ENCODE measurements at regions not wholly inside any gene's neighbourhood (a gene's known extent, or its start where the extent isn't known, plus 50 kb on each side); places are given as distances from the start of the nearest gene placed in this dataset.

DNA sequence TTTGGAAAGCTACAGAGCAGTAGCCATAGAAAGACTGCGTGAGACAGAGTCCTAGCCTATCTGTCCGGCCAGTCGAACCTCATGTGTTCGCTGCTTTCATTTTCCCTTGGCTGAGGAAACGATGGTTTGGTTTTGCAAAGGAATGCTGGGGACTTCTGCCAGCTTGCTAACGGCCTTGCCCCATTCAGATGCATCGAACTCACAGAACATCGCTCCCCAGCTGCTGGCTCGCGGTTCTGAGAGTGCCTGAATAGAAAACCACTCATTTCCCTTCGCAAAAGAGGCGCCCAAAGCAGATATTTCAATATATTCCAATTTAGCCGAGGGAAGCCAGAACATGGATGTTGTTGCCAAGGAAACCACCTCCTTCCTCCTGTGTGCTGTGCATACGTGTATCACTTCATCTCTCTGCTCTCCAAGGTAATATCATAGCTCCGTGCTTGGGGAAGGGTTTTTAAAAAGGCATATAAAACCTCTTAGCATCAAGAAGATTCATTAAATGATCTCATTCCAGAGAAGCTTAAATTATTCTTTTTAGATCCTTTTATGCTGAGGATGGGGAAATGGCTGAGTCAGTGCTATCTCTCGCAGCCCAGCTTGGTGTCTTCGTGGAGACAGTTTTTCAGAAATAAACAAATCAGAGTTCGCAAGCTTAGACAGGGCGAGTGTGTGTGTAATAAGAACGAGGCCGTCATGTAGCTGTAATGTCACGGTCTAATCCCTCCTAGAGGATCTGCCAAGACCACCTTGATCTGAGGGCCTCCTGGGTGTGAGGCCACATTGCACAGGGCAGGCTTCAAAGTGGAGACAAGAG lies 215.2 kb downstream of the RPS24 start:
- no TSS peak for BruUV-seq (replicated peaks)
- Histone ChIP-seq H3K27ac (no peak overlapping the region), H3K4me2 (no peak overlapping the region), H3K36me3 (ENCODE audit: low read depth) (no peaks in the 10 kb centered on the region), H3K9me3 (ENCODE audit: insufficient read depth, low read depth) (no peaks in the 10 kb centered on the region), H4K20me1 (ENCODE audit: insufficient read depth) (no peaks in the 10 kb centered on the region), H3K4me3 (no peak overlapping the region), H3K9me2 (ENCODE audit: insufficient read depth) (no peaks in the 10 kb centered on the region), H3F3A (ENCODE audit: insufficient read depth, low read depth) (no peaks in the 10 kb centered on the region), H2AFZ (no peak overlapping the region), H3K27me3 (ENCODE audit: insufficient read depth, low read depth) (no peaks in the 10 kb centered on the region), H3K4me1 (replicated peaks; ENCODE audit: insufficient read depth) (no peaks in the 10 kb centered on the region), H3K79me2 (ENCODE audit: low read depth) (no peaks in the 10 kb centered on the region)
- no peak for TF ChIP-seq EZH2 (IDR thresholded peaks at IDR 0.05; ENCODE audit: low read depth)
- TF ChIP-seq, protein P1, sequence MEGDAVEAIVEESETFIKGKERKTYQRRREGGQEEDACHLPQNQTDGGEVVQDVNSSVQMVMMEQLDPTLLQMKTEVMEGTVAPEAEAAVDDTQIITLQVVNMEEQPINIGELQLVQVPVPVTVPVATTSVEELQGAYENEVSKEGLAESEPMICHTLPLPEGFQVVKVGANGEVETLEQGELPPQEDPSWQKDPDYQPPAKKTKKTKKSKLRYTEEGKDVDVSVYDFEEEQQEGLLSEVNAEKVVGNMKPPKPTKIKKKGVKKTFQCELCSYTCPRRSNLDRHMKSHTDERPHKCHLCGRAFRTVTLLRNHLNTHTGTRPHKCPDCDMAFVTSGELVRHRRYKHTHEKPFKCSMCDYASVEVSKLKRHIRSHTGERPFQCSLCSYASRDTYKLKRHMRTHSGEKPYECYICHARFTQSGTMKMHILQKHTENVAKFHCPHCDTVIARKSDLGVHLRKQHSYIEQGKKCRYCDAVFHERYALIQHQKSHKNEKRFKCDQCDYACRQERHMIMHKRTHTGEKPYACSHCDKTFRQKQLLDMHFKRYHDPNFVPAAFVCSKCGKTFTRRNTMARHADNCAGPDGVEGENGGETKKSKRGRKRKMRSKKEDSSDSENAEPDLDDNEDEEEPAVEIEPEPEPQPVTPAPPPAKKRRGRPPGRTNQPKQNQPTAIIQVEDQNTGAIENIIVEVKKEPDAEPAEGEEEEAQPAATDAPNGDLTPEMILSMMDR (conservative IDR thresholded peaks at IDR 0.05) = no peak
- CTCF ChIA-PET = no interaction called here
- no peak for DNase-seq
- intact Hi-C loops (cut with micrococcal nuclease; ENCODE audit: unreplicated experiment) = no loop called here
- POLR2A ChIA-PET (ENCODE audit: unreplicated experiment) = no interaction called here

DNA sequence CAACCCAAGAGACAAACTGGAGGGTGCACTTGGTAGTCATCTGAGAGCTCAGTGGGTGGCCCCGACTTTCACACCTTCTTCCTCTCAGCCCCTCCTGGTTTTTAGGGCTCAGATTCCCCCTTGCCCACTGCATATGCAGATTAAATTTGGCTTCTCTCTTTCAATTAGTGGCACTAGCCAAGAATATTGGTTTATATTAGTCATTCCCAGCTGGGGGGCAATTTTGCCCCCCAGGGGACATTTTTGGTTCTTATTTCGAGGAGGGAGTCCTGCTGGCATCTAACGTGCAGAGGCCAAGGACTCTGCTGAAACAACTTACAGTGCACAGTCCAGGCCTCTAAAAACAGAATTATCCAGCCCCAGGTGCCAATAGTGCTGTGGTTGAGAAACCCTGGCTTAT lies 216.0 kb downstream of the RPS24 start:
- BruUV-seq (replicated peaks) = no TSS peak
- H2AFZ ChIP-seq = no peak overlapping the region

DNA sequence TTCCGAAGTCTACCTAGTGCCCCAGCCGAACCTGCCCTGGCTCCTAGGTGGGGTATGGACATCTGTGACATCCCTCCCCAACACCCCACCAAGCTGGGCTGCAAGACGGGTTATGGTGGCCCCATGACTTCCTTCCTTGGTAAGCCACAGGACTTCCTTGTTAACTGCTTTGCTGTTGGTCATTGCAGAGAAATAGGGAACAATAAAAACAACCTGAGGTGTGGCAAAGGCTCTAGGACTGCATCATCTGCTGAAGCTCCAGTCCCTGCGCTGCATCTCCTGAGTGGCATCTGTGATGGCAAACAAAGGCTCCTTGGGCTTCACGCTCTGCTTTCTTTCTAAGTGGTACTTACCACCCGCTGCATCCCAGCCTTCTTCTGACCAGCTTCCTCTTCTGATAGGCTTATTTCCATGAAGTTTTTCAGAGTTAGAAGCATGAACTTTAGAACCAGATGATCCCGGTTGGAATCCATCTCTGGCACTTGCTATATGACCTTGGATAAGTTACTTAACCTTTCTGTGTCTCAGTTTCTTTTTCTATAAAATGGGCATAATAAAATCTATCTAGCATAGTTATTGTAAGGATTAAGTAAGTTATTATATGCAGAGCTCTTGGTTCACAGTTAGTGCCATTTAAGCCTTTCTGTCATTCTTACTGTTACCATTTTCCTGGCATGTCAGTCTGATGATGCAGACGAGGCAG lies 216.8 kb downstream of the RPS24 start:
- CTCF ChIA-PET = no interaction called here
- DNase-seq = no peak
- Histone ChIP-seq H3F3A (ENCODE audit: insufficient read depth, low read depth) (peaks cover under 1% of the 10 kb centered on the region; the same call in 1 of the 2 replicates), H3K4me1 (replicated peaks; ENCODE audit: insufficient read depth) (peaks cover 4% of the 10 kb centered on the region), H3K36me3 (ENCODE audit: low read depth) (no peaks in the 10 kb centered on the region), H4K20me1 (ENCODE audit: insufficient read depth) (no peaks in the 10 kb centered on the region), H3K27ac (no peak overlapping the region), H3K9me2 (ENCODE audit: insufficient read depth) (no peaks in the 10 kb centered on the region), H3K9me3 (ENCODE audit: insufficient read depth, low read depth) (no peaks in the 10 kb centered on the region; the same call in 1 of the 2 replicates), H3K4me3 (no peak overlapping the region), H3K27me3 (ENCODE audit: insufficient read depth, low read depth) (no peaks in the 10 kb centered on the region), H2AFZ (no peak overlapping the region), H3K79me2 (ENCODE audit: low read depth) (no peaks in the 10 kb centered on the region), H3K4me2 (no peak overlapping the region)
- POLR2A ChIA-PET (ENCODE audit: unreplicated experiment) = no interaction called here
- intact Hi-C loops (cut with micrococcal nuclease; ENCODE audit: unreplicated experiment) = no loop called here
- BruUV-seq (replicated peaks) = no TSS peak
- TF ChIP-seq, protein P1 (conservative IDR thresholded peaks at IDR 0.05) = no peak
- no peak for TF ChIP-seq EZH2 (IDR thresholded peaks at IDR 0.05; ENCODE audit: low read depth)

More for the DNA sequence above, 216.0 kb downstream of the RPS24 start:
- H3K79me2 ChIP-seq (ENCODE audit: low read depth) = no peaks in the 10 kb centered on the region
- no peaks in the 10 kb centered on the region for H3K9me2 ChIP-seq (ENCODE audit: insufficient read depth)
- no peaks in the 10 kb centered on the region for H3K9me3 ChIP-seq (ENCODE audit: insufficient read depth, low read depth)
- intact Hi-C loops (cut with micrococcal nuclease; ENCODE audit: unreplicated experiment) = no loop called here
- DNase-seq = no peak
- no peaks in the 10 kb centered on the region for H3F3A ChIP-seq (ENCODE audit: insufficient read depth, low read depth)
- H3K27me3 ChIP-seq (ENCODE audit: insufficient read depth, low read depth) = no peaks in the 10 kb centered on the region
- ChIA-PET POLR2A (ENCODE audit: unreplicated experiment) (no interaction called here), CTCF (no interaction called here)
- H4K20me1 ChIP-seq (ENCODE audit: insufficient read depth) = no peaks in the 10 kb centered on the region
- no peak overlapping the region for H3K4me3 ChIP-seq
- H3K4me2 ChIP-seq = no peak overlapping the region
- TF ChIP-seq EZH2 (IDR thresholded peaks at IDR 0.05; ENCODE audit: low read depth) = no peak
- TF ChIP-seq, protein P1 (conservative IDR thresholded peaks at IDR 0.05) = no peak
- no peak overlapping the region for H3K27ac ChIP-seq
- no peaks in the 10 kb centered on the region for H3K36me3 ChIP-seq (ENCODE audit: low read depth)
- H3K4me1 ChIP-seq (replicated peaks; ENCODE audit: insufficient read depth) = no peaks in the 10 kb centered on the region

Measured in PC-9 (cell line).